Frontal cortex (tissue), 3 donors: ENCODE measurements at regions not wholly inside any gene's neighbourhood (a gene's known extent, or its start where the extent isn't known, plus 50 kb on each side); places are given as distances from the start of the nearest gene placed in this dataset.

ENCODE experiments used
- DNase-seq, 2 donors: peaks; one replicate each; pipeline ENCODE4 v3.0.0; 2012; ENCODE audit warnings: low spot score in 2 of 2
- FAIRE-seq: peaks from 2 replicates; lab custom pipeline; 2012; peaks lifted over from hg19 to GRCh38; lab: Jason Lieb, UNC
- donor health status: control.
- donor health status: control.
- donor health status: control.

DNA sequence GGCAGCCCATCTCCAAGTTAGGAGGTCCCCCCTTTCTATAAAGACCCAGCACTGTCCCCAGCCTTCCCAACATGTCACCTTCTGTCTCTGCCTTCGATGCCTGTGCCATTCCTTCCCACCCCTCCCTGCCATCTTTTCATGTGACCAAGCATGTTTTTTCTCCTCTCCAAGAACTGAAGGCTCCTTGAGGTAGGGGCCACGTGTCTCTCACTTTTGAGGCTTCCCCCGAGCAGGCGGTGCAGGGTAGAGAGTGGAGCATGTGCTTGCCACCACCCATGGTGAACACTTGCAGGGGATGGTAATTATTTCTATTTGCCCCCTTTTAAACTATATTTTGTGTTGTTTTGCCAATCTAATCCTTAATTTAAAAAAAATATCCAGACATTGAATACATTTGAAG, 168.4 kb downstream of the ACKR3 start:
- DNase-seq, result no peak

DNA sequence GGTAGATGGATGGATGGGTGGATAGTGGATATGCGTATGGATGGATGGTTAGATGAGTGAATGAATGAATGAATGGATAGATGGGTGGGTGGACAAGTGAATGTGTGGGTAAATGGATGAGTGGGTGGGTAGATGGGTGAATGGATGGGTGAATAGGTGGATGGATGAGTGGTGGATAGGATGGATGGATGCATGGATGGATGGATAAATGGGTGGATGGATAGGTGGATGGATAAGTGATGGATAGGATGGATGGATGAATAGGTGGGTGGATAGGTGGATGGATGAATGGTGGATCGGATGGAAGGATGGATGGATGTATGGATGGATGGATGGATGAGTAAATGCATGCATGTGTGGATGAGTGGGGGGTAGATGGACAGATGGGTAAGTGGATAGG, 169.3 kb downstream of the ACKR3 start:
- DNase-seq, result no peak
- FAIRE-seq, result no peak

More for the DNA sequence above, 168.4 kb downstream of the ACKR3 start:
- FAIRE-seq, result no peak

DNA sequence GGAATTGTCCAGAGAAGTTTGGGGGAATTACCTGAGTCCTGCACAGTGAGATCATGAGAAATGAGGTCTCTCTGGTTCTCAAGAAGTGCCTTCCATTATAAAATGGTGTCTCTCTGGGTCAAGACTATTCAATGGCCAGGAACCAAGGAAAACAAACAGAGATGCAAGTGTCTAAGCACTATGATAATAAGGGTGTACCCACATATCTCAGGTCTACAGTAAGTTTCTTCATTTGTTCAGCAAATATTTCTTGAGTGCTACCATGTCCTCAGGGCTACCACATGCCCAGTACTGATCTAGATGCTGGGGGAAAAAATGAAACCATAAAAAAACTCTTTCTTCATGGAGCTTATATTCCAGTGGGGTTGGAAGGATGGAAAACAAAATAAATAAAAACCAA, 170.0 kb downstream of the ACKR3 start:
- FAIRE-seq, result no peak
- no peak for DNase-seq

DNA sequence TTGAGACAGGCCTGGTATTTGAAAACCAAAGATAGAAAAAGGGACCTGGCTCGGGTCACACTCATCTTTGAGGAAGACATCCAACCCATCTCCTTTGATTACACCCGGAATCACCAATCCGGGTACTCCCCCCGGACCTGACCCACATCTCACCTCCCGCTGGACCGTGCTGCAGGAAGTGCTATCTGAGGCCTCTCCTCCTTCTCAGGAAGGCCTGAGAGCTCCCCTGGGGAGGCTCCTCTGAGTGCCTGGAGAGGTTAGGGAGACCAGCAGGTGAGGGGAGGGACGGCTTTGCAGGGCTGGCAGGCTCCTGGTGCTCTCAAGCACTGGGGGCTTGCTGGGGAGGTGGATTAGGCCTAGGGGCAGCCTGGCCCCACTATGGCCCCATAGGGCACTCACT, 170.9 kb downstream of the ACKR3 start:
- DNase-seq (no peak), FAIRE-seq (no peak)

DNA sequence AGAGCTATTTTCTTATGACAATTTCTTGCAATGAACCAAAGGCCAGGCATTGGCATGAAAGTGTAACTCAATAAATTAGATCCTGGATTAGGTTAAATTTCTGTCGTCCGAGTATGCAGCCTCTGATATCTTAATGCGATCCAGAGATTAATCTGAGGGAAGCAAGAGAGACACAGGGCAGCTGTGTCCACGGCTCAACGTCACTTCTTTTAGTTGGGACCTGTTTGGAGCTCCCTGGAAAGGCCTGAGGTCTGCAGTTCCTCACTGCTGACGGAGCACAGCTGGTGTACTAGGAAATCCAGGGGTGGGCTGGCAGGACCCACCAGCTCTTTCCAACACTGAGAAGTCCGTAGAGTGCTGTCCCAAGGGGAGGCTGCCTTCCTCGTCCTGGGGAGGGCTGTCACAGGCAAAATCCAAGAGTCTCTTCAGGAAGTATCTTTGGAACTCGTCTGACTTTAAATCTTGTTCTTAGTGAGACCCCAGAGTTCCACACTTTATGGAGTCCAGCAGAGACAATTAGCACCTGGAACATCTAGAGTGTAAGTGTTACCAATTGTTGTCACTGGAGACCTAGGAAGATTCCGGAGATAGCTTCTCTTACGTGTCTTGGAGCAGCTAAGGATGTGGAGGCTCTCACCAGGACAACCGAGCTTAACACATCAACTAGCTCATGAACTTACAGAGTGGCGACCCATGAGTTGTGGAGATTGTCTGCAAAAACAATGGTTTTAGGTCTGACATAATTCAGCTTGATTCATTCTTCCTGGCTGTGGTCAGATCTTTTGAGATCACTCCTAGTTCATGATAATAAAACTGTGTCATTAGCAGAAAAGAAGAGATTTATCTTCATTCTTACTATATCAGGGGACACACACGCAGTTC, 173.7 kb downstream of the ACKR3 start:
- no peak for DNase-seq
- FAIRE-seq, result no peak

DNA sequence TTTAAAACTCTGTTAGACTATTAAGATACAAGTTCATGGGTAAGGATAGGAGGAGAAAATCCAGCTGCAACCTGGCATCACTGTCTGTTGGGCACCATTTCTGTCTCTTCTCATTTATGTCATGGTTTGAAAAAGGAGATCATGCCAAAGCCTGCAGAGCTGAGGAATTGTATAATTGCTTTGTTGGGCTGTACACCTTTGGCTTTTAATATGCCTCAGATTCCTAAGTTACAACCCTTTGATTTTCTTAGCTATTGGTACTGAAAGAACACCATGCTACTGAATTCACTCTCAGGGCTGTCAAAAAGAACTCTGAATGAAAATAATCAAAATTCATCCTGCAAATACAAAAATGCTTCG, 174.3 kb downstream of the ACKR3 start:
- DNase-seq (no peak), FAIRE-seq (no peak)

DNA sequence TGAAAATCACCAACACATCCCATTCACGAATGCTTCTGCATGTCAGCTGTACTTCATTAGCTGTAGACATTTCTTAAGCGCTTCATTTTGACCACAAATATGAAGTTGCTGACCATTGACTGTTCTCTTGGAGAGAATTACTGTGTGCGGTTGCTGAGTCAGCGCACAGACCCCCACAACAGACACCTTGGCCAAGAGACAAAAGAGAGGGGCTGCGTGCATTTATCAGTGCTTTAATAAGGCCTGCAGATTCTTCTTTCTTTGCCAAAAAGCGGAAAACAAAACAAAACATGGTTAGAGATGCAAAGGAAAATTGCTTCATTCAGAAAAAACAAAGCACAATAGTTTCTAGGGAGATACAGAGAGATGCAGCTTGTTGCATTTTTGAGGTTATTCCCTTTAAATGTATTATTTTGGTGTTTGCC, 174.7 kb downstream of the ACKR3 start:
- DNase-seq, result no peak
- no peak for FAIRE-seq

DNA sequence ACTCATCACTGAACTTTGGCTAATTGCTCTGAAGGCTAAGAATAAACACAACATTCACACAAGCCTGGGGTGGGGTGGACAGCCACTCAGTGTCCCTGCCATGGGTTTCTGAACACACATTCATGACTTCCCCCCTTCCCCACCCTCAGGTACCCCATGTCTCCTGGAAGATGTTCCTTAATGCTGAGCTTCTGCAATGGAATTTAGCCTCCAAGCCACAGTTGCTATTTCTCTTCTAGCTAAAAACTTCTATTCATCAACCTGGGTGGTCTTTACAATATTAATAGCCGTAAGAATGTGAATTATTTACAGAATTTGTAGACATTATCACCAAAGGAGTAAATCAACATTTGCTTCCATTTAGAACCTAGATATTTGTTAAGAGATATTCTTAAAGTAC, 175.1 kb downstream of the ACKR3 start:
- no peak for FAIRE-seq

DNA sequence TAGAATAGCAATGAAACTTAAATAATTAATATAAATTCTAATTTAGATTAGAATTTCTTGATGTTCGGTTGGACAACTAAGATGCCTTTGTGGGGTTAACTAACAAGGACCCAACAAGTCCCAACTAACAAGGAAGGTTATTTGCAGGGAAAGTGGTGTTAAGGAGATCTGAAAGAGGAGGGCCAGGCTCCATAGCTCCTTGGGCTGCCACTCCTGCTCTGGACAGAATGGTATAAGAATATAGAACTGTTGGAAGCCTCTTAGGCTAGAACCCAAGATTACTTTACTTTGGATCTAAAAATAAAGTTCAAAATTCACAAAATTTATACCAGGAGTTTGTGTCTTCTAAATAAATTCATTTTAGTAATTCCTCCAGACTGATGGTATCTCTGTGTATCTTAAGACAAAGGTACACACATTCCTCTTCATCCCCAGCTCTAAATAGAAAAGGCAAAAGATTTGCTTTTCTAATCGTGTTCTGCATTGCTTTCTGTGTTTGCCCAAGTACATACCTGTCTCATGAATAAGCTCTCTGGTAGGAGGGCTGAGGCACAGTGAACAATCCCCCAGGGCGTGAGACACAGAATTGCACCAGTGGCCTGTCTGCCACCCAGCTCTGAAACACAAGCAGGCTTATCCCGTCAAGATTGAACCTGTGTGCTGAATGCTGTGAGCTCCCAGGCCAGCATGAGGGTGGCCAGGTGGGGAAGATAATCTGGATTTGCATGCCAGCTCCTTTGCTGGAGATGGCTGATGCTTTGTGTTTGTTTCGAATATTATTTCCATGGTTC, 176.0 kb downstream of the ACKR3 start:
- no peak for DNase-seq
- FAIRE-seq, result no peak

More for the DNA sequence above, 175.1 kb downstream of the ACKR3 start:
- DNase-seq, result no peak

DNA sequence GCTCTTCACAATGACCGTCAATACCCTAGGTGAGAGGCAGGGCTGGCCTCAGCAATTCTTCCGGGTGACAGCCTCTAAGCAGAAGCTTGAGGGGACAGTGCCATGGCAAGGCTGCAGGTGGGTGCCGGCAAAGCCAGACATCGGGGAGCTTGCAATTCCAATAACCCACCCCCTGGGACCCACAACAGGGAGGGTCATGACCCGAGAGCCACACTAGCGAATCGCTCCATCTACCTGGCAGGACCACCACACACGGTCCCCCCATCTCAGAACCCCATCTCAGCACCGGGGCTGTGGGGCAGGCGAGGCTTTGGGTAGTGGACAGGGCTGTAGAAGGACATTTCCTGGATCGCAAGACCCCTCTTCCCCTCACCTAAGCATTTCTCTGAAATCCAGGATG, 177.2 kb downstream of the ACKR3 start:
- no peak for DNase-seq
- FAIRE-seq, result no peak

DNA sequence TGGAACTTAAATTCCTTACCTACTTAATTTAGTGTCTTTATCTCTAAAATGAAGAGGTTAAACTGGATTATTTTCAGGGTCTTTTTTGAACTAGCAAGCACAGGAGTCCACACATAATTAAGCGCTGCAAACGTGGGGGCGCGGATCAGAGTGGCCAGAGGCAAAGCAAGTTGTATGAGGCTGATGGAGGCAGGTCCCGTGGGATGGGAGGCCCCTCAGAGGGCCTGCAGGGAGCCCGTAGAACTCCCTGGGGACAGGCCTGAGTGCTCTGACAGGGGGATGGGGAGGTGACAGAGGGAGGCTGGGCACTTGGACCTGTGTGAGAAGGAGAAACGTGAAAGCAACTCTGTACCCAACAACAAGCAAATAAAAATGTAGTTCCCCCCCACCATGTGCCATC, 177.8 kb downstream of the ACKR3 start:
- no peak for FAIRE-seq

DNA sequence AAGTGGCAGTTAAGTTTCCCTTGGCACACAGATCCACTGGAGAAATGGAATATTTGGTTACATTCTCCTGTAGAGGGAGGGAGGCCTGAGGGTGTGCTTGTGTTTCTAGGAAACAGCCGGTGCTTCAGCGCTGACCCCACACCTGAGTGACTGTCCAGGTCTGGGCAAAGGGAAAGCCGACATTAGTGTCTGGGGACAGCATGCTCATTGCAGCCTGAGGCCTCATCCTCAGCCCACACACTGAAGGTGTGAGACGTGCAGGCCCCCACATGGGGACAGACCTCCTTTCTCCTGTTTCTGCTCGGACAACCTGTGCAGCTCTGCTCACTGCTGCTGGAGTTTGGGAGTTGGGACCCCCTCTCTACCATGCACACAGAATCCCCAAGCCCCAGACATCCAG, 178.3 kb downstream of the ACKR3 start:
- DNase-seq (no peak), FAIRE-seq (no peak)

More for the DNA sequence above, 177.8 kb downstream of the ACKR3 start:
- no peak for DNase-seq

DNA sequence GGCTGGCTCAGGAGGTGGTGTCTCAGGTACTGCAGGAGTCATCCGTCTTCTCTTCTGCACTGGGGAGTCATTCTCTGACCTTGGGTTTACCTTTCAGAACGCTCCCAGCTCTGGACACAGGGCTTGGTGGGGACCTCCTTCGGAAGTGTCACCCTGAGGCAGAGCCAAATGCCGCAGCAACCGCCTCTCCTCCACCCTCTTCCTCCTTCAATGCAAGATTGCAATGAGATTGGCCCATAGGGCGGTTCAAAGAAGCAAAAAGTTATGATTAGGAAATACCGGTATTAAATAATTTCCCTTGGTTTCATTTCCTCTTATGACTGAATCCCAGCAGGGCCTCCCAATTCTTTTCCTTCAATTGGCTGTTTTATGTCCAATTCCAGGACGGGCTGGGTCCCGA, 178.8 kb downstream of the ACKR3 start:
- no peak for FAIRE-seq
- no peak for DNase-seq

DNA sequence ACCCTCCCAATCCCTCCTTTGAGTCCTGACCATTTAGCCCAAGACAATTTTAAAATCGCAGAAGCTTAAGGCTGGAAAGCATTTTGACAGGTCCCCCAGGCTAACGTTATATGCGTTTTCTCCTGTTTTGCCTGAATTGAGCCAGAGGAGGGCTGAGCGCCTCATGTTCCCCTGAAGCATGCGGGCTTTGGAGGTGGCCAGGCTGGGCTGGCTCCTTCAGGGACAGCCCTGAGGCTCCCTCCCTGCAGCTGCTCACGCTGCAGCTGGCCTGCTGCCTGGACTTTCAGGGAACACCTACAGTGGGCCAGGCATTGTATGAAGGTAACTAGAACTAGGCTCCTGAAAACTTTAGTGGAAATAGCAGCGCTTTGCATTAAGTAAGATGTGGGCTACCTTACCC, 179.2 kb downstream of the ACKR3 start:
- FAIRE-seq (no peak), DNase-seq (no peak)

DNA sequence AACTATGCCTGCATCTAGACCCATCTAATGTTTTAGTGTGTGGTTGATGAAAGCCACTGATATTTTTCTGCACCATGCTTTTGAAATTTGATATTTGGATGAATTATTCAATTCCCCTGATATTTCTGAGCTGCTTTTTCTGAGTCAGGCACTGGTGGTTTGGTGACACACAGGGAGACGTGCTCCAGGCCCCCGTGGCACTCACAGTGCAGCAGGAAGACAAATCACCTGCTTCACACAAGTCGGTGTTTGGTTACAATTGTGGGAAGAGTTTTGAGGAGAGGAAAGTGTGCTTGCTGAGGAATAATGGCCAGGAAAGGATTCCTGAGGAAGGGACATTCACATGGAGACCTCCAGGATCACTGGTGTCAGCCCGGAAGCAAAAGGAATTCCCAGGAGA, 179.7 kb downstream of the ACKR3 start:
- DNase-seq, result no peak
- FAIRE-seq, result no peak

DNA sequence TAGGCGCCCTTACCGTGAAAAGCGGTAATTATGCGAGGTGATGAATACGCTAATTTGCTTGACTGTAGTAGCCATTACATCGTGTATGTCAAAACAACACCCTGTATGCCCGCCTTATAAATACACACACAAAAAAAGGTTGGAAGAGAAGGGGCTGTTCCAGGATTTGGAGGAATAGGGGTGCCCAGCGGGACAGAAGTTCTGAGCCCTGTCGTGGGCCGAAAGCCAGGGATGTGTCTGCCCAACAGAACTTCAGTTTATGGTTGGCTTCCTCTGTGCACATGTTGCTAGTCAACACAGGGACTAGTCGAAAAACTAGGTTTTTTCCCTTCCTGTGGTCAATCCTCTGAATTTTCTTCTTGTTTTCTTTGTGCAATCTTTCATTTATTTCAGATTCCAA, 182.5 kb downstream of the ACKR3 start:
- FAIRE-seq (no peak), DNase-seq (no peak)

DNA sequence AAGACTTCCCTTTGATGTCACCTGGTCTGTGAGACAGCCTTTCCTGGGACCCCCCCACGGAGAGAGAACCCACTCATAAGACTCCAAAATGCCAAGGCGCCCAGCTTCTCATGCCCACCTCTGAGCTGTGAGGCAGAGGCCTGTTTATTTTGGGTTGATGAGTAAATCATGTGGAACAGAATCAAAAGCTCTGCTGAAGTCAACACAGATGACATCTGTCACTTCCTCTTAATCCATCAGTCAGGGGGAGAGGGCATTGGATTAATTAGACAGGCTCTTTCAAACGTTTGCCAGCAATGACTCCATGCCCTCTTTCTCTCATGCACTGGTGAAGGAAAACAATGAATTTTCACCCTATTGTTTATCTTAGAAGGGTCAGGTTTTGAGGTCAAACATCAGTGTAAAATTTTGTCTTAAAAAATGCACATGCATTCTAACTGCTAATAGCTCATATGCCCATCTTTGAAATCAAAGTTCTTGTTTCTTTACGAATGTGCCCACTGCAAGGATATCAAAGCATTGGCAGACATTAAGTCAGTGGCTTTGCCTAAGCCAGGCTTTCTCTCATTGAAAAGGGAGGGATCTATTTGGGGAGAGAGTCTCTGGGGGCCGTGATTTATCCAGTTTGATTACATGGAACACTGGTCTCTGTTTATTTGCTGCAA, 184.1 kb downstream of the ACKR3 start:
- FAIRE-seq (no peak), DNase-seq (no peak)

DNA sequence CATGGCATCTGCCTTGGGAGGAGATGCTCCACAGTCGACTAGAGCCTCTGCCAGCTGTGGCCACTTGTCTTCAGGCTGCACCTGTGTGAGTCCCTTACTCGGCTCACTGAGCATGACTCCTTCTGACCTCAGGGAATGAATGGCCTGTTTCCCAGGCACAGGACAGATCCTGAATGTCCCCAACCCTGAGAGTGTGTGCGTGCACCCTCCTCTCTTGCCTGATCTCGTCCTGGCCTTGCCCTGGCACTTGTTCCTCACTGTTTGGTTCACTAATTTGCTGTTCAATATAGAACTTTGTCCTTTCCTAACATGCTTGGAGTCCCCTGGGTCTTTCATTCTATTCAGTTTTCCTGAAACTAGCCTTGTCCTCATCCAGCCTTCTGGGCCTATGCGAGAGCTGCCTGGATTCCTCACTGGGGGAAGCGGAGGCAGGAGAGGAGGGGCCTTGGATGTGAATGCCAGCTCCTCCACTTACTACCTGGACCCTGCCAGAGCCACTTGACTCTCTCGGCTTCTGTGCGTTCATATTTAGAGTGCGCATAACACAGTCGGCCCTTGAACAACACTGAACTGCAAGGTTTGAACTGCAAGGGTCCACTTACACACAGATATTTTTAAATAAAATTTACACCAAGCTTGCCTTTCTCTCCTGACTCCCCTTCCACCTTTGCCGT, 184.8 kb downstream of the ACKR3 start:
- FAIRE-seq, result no peak
- DNase-seq, result no peak

DNA sequence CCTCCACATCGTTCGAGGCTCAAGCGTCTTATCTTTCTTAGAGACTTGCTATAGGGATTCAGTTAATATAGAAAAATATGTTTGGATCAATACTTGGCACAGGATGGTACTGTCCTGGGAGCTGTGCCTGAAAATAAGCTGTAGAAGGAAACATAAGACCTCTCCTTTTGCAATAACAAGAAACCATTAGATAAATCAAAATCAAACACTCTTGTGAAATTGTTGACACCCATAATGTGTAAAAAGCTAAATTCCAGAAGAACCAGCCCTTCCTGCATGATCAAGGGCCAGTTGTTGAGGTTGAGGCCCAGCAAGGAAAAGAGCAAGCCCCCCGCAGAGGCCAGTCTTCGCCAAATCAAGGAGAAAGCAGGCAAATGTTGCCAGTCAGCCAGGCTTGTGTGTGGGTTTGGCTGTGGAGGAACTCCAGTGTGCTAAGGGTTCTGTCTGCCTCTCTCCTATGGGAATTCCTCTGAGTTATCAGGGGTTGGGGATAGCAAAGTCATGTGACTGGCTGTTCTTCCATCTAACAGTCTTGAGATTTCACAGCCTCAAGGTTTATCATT, 185.7 kb downstream of the ACKR3 start:
- DNase-seq (no peak), FAIRE-seq (no peak)

DNA sequence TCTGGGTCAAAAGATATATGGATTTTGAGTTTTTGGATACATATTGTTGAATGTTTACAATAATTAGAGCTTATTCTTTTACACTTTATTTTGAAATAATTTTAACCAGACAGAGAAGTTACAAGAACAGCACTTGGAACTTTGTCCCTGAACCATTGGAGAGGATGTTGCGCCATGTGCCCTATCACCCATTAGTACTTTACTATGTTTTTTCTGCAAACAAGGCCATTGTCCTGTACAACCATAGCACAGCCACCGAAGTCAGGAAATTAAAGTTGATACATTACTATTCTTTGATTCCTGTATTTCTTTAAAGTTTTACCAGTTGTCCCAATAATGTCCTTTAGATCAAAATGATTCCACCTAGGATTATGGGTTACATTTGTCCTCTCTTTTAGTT, 188.8 kb downstream of the ACKR3 start:
- FAIRE-seq (no peak), DNase-seq (no peak)
